NCI-H2227 treated with DMSO at 0.1 percent for 48 hours (cell line): ENCODE measurements at regions not wholly inside any gene's neighbourhood (a gene's known extent, or its start where the extent isn't known, plus 50 kb on each side); places are given as distances from the start of the nearest gene placed in this dataset.
"Not testable (repeated sequence)": the region's sequence is repeated elsewhere in the genome, so short reads cannot be mapped to it uniquely, and the experiment has no call there.

Experiments used
- DNase-seq: peaks from one replicate; lab custom pipeline; 2025; lab: John Stamatoyannopoulos, UW

DNA sequence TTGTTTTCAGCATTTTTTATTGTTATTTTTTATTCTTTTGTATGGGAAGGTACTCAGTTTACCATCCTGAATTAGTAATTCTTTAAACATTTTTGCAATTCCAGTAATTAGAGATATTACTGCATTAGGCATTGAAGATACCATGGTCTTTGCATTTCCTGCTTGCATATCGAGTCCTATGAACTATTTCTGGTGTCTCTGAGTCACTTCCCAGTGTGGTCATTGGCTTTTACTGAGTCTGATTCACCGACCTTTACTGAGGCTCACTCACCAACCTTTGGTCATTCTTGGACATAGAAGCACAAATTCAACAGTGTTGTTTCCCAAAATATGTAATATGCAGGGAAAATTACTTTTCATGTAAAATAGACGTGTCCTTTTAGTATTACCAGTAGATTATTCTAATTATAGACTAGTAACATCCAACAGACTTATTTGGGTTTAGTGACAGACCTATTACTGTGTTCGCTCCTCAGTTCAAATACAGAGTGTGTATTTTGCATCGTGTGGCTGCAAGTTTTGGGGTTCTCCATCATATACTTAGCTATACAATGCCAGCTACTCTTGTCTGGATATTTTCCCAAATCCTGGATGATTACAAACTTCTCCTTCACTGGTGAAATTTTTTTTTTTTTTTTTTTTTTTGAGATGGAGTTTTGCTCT is 180.7 kb upstream of the PRSS1 start:
- no peak for DNase-seq

DNA sequence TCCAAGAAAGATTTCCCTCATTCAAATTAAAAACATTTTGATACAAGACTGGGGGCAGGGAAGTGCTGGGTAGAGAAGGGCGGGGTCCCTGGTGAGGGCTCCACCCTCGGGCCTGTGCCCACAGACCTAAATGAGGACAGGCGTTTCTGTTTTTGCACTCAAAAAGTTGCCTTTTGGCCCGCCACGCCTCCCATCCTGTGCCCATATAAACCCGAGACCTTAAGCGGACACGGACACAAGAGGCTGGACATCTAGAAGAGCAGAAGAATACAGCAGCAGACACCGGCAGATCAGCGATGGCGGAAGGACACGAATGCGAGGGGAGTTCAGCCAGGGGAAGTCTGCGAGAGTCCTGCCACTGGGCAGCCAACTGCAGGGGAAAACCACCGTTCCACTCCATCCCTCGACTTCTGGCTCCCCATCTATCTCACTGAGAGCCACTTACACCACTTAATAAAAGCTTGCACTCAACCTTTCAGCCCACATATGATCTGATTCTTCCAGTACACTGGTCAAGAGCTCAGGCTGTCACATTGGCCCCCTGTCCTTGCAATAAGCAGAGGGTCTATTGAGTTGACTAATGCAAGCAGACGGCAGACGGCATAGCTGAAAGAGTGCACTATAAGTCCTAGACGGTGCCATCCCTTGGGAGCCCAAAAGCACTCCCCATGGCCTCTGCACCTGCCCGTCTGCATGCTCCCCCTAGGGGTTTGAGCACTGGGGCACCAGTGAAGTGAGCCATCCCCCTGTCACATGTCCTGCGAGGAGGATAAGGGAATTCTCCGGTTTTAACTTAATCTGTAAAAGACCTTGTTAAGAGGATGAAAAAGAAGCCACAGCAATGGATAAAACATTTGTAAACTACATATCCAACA is 181.8 kb upstream of the PRSS1 start:
- no peak for DNase-seq

DNA sequence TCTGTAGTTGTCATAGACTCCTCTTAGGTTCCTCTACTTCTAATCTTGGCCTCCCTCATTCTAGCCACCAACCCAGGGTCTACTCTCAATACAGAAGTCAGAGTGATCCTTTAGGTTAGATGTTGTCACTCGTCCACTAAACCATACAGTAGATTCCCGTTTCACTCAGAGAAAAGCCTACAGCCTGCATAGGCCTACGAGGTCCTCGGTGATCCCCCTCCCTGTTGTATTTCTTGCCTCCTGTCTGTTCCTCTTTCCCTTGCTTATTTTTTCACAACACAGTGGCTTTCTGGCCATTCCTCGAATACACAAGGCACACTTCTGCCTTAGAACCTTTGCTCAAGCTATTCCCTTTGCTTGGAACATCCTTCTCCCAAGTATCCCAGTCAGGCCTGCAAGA is 183.0 kb upstream of the PRSS1 start:
- no peak for DNase-seq

DNA sequence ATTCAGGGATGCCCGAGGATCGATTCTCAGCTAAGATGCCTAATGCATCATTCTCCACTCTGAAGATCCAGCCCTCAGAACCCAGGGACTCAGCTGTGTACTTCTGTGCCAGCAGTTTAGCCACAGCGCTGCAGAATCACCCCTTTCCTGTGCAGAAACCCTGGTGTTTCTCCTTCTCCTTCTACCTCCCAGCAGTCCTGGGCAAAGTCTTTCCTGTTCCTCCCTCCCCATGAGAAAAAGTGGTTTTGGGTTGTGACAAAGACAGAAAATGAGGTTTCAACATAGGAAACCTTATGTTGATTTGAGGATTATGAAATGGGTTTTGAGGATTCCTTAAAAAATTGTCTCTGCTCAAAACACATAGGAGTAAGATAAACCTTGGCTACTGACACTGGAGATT is 185.1 kb upstream of the PRSS1 start:
- DNase-seq, result not testable (repeated sequence)

DNA sequence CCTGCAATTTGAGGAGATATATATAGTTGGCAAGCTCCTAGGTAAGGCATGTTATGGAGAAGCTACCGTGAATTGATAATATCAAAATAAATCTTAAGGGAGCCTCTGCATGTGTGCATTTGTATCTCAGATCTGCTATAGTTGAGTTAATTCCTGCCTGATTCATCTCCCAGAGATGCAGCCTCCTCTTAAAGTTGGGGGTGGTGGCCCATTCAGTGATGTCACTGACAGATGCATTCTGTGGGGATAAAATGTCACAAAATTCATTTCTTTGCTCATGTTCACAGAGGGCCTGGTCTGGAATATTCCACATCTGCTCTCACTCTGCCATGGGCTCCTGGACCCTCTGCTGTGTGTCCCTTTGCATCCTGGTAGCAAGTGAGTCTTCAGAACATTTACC is 185.8 kb upstream of the PRSS1 start:
- DNase-seq, result no peak

DNA sequence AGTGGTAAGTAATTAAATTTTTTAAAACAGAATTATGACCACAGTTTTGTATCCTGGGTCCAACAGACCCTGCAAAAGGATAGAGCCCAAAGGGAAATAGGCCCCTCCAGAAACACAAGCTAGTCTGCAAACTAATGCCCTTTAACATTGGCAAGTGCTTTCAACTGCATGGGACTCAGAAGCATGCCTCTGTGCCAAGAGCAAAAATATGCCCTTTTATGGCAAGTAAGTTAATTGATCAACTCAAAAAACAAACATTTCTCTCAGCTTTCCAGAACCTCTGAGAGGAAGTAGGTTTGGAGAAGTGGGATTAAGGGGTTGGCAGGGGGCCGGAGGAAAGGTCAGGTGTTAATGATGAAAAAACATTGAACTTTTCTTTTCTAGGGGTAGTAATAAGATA is 186.6 kb upstream of the PRSS1 start:
- no peak for DNase-seq

DNA sequence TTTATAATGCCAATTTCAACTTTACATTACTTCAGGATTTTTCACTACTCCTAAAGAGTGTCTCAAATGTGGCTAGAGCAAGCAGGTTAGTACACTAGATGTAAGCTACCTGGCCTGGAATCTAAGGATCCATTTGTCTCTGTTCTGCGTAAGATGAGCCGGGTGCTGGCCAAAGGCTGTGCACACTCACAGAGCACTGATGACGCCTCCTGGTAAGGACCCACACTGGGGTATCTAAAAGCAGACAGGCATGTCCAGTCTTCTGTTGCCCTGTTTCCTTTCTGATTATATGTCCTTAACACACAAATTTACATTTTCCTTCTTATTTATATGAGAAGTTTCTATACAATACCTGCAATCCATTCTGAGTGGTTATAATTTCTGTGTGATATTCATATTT is 187.9 kb upstream of the PRSS1 start:
- DNase-seq, result not testable (repeated sequence)

DNA sequence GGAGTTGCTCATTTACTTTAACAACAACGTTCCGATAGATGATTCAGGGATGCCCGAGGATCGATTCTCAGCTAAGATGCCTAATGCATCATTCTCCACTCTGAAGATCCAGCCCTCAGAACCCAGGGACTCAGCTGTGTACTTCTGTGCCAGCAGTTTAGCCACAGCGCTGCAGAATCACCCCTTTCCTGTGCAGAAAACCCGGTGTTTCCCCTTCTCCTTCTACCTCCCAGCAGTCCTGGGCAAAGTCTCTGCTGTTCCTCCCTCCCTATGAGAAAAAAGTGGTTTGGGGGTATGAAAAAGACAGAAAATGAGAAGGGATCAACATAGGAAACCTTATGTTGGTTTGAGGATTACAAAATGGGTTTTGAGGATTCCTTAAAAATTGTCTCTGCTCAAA is 188.5 kb upstream of the PRSS1 start:
- DNase-seq, result not testable (repeated sequence)

DNA sequence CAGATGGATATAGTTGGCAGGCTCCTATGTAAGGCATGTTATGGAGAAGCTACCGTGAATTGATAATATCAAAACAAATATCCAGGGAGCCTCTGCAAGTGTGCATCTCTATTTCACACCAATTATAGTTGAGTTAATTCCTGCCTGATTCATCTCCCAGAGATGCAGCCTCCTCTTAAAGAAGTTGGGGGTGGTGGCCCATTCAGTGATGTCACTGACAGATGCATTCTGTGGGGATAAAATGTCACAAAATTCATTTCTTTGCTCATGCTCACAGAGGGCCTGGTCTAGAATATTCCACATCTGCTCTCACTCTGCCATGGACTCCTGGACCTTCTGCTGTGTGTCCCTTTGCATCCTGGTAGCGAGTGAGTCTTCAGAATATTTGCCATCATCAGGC is 189.1 kb upstream of the PRSS1 start:
- DNase-seq, result no peak

DNA sequence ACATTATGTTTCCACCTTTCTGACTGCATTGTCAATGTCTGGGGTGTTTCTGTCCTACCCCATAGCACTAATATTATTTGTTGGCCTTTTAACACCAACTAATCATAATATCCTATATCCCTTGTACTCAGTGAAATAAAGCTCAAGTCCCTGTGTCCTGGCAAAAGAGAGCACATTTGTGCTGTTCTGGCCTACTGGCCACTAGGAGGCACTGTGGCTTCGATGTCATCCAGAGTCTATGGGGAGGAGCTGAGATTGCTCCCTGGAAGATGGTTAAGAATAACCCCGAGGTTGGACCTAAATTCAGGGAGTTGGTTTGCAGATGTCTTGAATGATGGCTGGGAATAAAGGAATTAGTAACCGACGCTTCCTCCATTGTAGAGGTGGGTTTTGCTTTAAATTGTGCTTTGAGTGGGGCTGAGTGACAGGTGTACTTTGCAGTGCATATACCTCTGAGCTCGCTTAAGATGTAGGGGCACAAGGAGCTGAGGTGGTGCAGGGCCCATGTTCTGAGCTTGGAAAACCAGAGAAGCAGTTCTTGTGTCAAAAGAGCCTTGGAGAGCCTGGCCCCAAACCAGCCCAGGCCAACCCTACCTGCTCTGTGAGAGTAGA is 191.2 kb upstream of the PRSS1 start:
- no peak for DNase-seq

DNA sequence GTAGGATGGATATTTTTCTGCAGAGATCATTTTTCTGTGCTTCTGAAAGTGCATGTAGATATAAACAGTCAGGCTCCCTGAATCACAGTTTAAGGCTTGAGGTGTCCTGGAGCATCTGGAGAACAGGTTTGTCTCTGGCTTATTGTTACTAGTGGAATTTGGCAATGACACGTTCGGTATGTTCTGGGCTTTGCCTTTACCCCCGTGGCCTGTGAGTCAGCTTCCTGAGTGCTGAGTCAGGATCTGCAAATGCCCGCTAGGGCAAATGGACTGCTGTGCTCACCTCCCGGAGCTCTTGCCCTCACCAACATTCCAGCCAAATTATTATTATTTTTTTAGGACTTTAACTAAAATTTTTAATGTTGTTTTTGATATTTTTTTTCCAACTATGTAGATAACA is 192.5 kb upstream of the PRSS1 start:
- no peak for DNase-seq

DNA sequence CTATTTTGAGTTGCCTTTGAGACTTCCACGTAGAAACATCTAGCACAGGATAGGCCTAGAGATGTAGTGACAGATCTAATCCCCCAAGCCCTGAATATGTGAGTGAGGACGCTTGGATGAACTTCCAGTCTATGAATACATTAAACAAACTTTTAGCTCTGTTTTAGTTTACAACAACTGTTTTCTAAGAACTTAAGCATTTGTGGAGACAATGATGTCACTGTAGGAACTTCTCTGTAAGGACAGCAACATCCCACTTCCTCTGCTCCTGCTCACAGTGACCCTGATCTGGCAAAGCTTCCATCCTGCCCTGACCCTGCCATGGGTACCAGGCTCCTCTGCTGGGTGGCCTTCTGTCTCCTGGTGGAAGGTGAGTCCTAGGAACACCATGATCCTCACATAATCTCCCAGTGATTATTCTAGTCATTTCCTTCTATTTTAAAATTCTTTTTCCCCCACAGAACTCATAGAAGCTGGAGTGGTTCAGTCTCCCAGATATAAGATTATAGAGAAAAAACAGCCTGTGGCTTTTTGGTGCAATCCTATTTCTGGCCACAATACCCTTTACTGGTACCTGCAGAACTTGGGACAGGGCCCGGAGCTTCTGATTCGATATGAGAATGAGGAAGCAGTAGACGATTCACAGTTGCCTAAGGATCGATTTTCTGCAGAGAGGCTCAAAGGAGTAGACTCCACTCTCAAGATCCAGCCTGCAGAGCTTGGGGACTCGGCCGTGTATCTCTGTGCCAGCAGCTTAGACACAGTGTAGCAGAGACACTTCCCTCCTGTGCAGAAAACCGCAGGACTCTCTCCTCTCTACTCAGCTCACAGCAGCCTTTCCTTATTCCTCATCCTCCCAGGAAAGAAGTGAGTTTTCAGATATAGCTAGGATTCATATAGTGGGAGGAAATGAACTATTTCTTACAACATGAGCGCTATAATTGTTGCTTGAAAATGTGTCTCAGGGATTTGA is 194.4 kb upstream of the PRSS1 start:
- DNase-seq, result no peak

DNA sequence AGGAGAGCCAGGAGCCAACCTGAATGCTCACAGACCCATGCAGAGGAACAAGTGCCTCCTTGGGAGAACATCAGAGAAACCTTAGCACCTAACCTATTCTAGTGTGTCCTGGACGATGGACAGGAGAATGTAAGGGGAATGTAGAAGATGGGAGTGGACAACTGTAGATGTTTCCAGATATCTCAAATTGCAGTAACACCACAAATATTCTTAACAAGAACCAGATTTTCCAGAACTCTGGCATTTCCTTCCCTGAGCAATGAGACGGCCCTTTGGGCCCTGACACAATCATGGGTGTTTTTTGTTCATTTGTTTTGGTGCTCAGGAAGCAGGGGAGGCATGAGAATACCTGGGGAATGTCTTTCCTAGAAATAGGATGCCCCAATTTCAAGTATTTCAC is 196.1 kb upstream of the PRSS1 start:
- DNase-seq, result no peak

DNA sequence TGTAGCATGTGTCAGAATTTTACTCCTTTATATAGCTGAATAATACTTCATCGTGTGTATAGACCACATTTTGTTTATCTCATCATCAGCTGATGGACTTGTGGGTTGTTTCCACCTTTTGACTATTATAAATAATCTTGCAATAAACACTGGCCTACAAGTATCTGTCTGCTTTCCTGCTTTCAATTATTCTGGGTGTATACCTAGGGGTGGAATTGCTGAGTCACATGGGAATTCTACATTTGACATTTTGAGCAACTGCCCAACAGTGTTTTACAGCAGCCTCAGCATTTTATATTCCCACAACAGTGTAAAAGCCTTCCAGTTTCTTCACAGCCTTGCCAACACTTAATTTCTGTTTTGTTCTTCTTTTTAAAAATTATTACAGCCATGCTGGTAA is 200.3 kb upstream of the PRSS1 start:
- no peak for DNase-seq

DNA sequence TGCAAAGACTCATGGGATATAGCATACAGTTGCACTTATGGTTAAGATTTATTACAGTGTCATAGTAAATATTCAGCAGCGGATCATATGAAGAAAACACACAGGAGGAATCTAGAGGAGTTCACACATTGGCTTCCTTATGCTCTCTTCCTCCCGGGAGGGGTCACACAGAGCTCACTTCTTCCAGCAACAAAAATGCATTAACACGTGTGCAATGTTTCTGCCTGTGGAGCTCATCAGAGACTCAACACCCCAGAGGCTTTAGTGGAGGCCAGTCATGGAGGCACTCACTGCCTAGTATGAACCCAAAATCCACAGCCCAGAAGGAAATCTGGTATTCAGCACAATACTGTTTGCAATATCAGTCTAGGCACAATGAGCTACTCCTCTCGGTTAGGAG is 202.8 kb upstream of the PRSS1 start:
- no peak for DNase-seq

DNA sequence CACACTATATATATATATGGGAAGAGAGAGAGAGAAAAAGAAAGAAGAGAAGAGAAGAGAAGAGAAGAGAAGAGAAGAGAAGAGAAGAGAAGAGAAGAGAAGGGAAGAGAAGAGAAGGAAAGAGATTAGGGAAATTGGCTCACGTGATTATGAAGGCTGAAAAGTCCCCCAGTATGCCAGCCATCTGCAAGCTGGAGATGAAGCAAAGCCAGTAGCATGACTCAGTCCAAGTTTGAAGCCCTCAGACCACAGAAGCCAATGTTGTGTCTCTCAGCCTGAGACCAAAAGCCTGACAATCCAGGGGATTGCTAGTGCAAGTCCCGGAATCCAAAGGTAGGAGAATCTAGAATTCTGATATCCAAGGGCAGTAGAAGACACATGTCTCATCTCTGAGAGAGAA is 206.3 kb upstream of the PRSS1 start:
- no peak for DNase-seq

DNA sequence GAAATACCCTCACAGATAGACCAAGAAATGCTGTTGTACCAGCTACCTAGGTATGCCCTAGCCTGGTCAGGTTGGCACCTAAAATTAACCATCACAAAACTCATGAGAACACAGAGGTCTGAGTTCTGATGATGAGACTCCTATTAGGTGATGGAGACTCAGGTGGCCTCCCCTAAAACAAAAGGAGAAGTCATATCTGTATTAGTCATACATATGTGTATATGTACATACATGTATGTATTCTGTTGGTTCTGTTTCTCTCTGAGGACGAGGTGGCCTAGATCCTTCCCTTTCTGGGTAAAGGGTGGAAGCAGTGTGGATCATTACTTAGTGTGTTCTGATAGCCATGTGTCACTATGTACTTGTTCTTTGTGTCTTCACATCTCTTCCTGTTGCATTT is 207.2 kb upstream of the PRSS1 start:
- DNase-seq, result no peak

DNA sequence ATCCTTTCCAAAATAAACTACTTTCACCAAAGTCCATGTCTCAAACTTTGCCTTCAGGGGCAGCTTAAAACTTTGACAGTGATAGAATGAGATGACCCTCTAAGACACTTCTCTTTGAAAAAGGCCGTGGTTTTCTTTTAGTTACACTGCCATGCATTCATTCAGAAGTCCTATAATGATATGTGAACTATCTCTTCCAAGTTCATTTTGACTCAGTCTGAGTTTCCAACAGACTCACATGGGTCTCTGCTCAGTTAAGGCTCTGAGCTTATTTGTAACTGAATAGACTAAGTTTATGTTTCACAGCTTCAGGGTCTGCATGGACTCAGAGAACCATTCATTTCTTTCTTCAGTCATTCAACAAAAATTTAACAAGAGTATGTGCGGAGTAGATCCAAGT is 208.9 kb upstream of the PRSS1 start:
- DNase-seq, result no peak

DNA sequence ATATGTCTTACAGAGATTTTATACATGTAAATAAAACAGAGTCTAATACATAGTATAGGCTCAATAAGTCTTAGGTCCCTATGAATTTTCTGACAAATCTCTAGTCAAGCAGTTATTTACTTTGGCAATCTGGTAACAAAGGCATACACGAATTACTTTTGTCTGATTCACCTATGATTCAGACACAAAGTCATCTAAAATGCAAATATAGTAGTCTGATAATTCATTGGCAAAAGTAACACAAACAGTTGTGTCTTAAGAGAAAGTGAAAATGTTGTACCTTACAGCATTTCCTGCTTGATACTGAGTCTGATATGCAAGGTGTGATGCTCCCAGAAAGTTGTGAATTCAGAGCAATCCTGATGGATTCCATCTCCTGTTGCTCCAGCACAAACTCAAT is 209.4 kb upstream of the PRSS1 start:
- DNase-seq, result no peak

DNA sequence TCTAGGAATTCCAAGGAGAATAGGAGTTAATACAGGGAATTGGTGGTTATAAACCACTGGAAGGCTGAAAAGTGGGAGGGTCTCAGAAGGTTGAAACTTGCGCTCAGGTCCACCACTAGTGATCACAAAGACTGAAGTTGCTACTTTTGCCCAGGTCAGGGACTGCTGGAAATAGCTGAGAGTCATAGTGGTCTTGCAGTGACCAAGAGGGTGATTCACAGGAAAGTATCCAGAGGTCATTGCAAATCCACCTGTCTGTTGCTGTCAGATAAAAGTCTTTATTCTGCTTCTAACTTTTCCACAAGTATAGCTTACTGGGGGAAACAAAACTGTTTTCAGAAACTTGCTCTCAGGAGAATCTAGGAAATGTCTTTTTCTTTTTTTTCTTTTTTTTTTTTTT is 211.5 kb upstream of the PRSS1 start:
- DNase-seq, result no peak

DNA sequence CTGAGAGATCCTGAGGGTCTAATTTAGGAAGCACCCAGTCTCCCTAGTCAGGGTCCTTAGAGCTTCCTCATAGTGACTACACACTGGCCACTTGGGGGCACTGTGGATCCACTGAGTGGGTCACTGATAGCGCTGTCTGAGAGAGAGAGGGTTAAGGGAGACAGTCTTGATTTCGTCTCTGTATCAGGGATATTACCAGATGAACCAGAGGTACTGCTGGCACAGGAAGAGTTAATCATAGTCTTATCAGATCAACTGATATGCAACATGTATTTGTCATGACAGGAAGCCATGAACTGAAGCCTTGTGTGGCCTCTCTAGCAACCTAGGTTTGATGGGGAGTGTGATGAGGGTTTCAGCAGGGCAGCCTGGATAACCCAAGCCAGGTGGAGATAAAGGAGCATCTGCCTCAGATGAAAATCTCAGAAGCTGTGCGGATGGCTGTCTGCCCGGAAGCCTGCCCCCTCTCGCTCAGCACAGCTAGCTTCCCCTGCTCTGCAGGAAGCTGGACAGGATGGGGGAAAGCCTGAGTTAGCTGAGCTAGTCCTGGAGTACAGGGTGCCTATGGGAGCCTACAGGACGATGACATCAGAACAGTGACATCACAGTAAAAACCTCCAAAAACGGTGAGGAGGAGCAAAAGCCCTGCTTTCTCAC is 214.0 kb upstream of the PRSS1 start:
- no peak for DNase-seq

DNA sequence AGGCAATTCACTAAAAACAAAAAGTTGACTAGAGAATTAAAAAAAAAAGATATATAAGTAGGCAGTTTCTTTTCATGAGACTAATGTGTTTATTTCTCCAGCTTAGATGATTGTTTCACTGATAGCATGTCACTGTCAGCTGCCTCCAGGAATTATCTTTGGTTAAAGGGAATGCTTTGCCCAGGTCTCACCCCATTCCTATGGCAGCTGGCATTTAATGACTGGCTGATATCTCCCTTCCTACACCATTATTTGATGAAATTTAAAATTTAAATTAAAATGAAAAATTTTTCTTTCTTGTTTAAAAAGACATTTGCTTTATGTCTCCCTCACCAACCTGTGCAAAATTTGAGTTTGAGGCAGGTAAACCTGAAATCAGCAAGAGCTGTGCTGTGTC is 214.5 kb upstream of the PRSS1 start:
- DNase-seq, result no peak
